Retinal pigment epithelial cell (primary cell): ENCODE measurements at regions not wholly inside any gene's neighbourhood (a gene's known extent, or its start where the extent isn't known, plus 50 kb on each side); places are given as distances from the start of the nearest gene placed in this dataset.

ENCODE experiments used
- DNase-seq: peaks from one replicate; pipeline ENCODE4 v3.0.0-alpha.2; 2010; ENCODE audit warnings: low read depth
- H3K4me3 ChIP-seq: 2 replicates; pipeline ENCODE4 v1.5.1; 2011; ENCODE audit warnings: mild to moderate bottlenecking, low read length, control low read depth, moderate library complexity
- CTCF ChIP-seq: conservative IDR thresholded peaks from 2 replicates; pipeline ENCODE4 v1.5.1; 2011; ENCODE audit warnings: low read depth, low read length, control low read depth, inconsistent platforms

- DNase-seq, result no peak
- no peak overlapping the region for H3K4me3 ChIP-seq
- no peak for TF ChIP-seq CTCF
These were observed 555.8 kb downstream of the PKHD1 start for GRCh38 chr6:51531623-51532022.

GRCh38 chr6:51533962-51534361 is 553.5 kb downstream of the PKHD1 start:
- no peak for TF ChIP-seq CTCF
- no peak overlapping the region for H3K4me3 ChIP-seq
- DNase-seq, result no peak

GRCh38 chr6:51535327-51535726 is 552.1 kb downstream of the PKHD1 start:
- no peak for DNase-seq
- no peak for TF ChIP-seq CTCF
- H3K4me3 ChIP-seq, result no peak overlapping the region

- TF ChIP-seq CTCF, result no peak
- no peak overlapping the region for H3K4me3 ChIP-seq
- DNase-seq, result no peak
These were observed 550.7 kb downstream of the PKHD1 start for GRCh38 chr6:51536728-51537127.

- DNase-seq, result peak; percentile 16
These were observed 545.6 kb downstream of the PKHD1 start for GRCh38 chr6:51541847-51542246.

GRCh38 chr6:51542475-51542874 is 544.9 kb downstream of the PKHD1 start:
- no peak for DNase-seq
- H3K4me3 ChIP-seq, result no peak overlapping the region
- no peak for TF ChIP-seq CTCF

More at GRCh38 chr6:51541847-51542246, 545.6 kb downstream of the PKHD1 start:
- H3K4me3 ChIP-seq, result no peak overlapping the region
- TF ChIP-seq CTCF, result peak; percentile 17

GRCh38 chr6:51550243-51550642 is 537.2 kb downstream of the PKHD1 start:
- DNase-seq, result no peak
- TF ChIP-seq CTCF, result no peak
- H3K4me3 ChIP-seq, result no peak overlapping the region
